GM18511 (cell line): ENCODE measurements at regions not wholly inside any gene's neighbourhood (a gene's known extent, or its start where the extent isn't known, plus 50 kb on each side); places are given as distances from the start of the nearest gene placed in this dataset.
"Not testable (repeated sequence)": the region's sequence is repeated elsewhere in the genome, so short reads cannot be mapped to it uniquely, and the experiment has no call there.

ENCODE experiments used
- ATAC-seq: cut with Tn5 transposase; IDR thresholded peaks from one replicate; pipeline ENCODE4 v1.9.1; 2021; ENCODE audit warnings: mild to moderate bottlenecking, moderate library complexity; ENCODE audit not compliant: unreplicated experiment

- no peak for ATAC-seq
Observed at GRCh38 chr3:164927728-164928127, 150.6 kb downstream of the SI start.

GRCh38 chr3:164918905-164919304 is 159.4 kb downstream of the SI start:
- no peak for ATAC-seq

- ATAC-seq = no peak
Observed at GRCh38 chr3:164912916-164913315, 165.4 kb downstream of the SI start.

- ATAC-seq = no peak
Observed at GRCh38 chr3:164903820-164904451, 174.4 kb downstream of the SI start.

GRCh38 chr3:164897342-164897741 is 181.0 kb downstream of the SI start:
- ATAC-seq = no peak

- no peak for ATAC-seq
Observed at GRCh38 chr3:164890061-164890460, 188.2 kb downstream of the SI start.

- no peak for ATAC-seq
Observed at GRCh38 chr3:164883171-164883570, 195.1 kb downstream of the SI start.

- no peak for ATAC-seq
Observed at GRCh38 chr3:164879201-164879600, 199.1 kb downstream of the SI start.

GRCh38 chr3:164864454-164864853 is 213.8 kb downstream of the SI start:
- ATAC-seq = no peak

GRCh38 chr3:164852866-164853265 is 225.4 kb downstream of the SI start:
- no peak for ATAC-seq

GRCh38 chr3:164851905-164852304 is 226.4 kb downstream of the SI start:
- ATAC-seq = no peak

GRCh38 chr3:164851204-164851603 is 227.1 kb downstream of the SI start:
- no peak for ATAC-seq

GRCh38 chr3:164848923-164849322 is 229.4 kb downstream of the SI start:
- ATAC-seq = no peak

- no peak for ATAC-seq
Observed at GRCh38 chr3:164845739-164846138, 232.6 kb downstream of the SI start.

- ATAC-seq = no peak
Observed at GRCh38 chr3:164832216-164832615, 246.1 kb downstream of the SI start.

- ATAC-seq = no peak
Observed at GRCh38 chr3:164818318-164818717, 260.0 kb downstream of the SI start.

GRCh38 chr3:164814106-164814505 is 264.2 kb downstream of the SI start:
- no peak for ATAC-seq

GRCh38 chr3:164812042-164812441 is 266.3 kb downstream of the SI start:
- no peak for ATAC-seq

- ATAC-seq = no peak
Observed at GRCh38 chr3:164806188-164806587, 272.1 kb downstream of the SI start.

GRCh38 chr3:164794099-164794498 is 284.2 kb downstream of the SI start:
- ATAC-seq = no peak

GRCh38 chr3:164791263-164791662 is 287.0 kb downstream of the SI start:
- no peak for ATAC-seq

- ATAC-seq = not testable (repeated sequence)
Observed at GRCh38 chr3:164784407-164784806, 293.9 kb downstream of the SI start.

GRCh38 chr3:164781755-164782154 is 296.5 kb downstream of the SI start:
- ATAC-seq = no peak
